Sigmoid colon (tissue), 4 donors: ENCODE measurements at regions not wholly inside any gene's neighbourhood (a gene's known extent, or its start where the extent isn't known, plus 50 kb on each side); places are given as distances from the start of the nearest gene placed in this dataset.

Source experiments
- EP300 ChIP-seq, 4 donors: sonication (generic); formaldehyde crosslinking; IDR thresholded peaks; one replicate each; pipeline ENCODE4 v1.6.1; 2017; ENCODE audit warnings: antibody characterized with exemption in 4 of 4
- POLR2A ChIP-seq, 2 donors: fragments of 450-650 bp; IDR thresholded peaks; one replicate each; pipeline ENCODE4 v1.6.1; 2016; ENCODE audit warnings: antibody characterized with exemption in 2 of 2, mild to moderate bottlenecking in 2 of 2, moderate library complexity in 2 of 2
- POLR2AphosphoS5 ChIP-seq, 4 donors: sonication (generic); formaldehyde crosslinking; IDR thresholded peaks; one replicate each; pipeline ENCODE4 v1.6.1; 2017; ENCODE audit warnings: antibody characterized with exemption in 4 of 4
- TF ChIP-seq, protein P1 (sequence below), 4 experiments: fragments of 450-650 bp in 3 of 4; fragments of 200-600 bp in 1 of 4; IDR thresholded peaks; one replicate each; pipeline ENCODE4 v1.5.1; 2016 to 2019; ENCODE audit warnings: antibody characterized with exemption in 4 of 4, mild to moderate bottlenecking in 3 of 4, moderate library complexity in 2 of 4

DNA sequence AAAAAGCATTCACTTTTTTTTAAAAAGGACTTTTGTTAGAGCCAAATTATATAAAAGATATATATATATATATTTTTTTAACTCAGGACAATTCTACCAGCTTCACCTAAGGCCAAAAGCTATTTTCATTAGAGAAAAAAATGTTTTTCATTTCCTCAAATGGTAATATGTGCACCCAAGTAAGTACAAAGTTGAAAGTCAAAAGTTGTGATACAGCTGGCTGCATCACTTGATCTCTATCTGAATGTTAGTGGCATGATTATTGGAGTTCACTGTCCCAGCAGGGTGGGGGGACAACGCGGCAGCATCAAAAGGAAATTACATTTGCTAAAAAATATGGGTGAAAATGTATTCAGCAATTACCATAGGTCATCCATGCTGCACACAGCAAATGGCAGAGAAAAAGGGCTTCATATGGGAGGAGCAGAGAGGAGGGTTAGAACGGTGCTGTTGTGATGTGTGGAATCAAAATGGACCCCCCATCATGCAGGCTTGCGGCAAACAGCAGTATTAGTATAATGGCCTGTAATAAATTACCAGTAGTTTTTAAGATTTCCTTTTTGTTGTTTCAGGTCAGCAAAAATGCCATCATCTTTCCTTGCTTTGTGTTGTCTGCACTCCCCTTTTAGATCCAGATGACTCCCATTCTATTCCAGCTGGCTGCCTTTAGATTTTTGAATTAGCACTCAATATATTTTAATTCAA lies 253.7 kb downstream of the MAT2B start:
- TF ChIP-seq, protein P1, sequence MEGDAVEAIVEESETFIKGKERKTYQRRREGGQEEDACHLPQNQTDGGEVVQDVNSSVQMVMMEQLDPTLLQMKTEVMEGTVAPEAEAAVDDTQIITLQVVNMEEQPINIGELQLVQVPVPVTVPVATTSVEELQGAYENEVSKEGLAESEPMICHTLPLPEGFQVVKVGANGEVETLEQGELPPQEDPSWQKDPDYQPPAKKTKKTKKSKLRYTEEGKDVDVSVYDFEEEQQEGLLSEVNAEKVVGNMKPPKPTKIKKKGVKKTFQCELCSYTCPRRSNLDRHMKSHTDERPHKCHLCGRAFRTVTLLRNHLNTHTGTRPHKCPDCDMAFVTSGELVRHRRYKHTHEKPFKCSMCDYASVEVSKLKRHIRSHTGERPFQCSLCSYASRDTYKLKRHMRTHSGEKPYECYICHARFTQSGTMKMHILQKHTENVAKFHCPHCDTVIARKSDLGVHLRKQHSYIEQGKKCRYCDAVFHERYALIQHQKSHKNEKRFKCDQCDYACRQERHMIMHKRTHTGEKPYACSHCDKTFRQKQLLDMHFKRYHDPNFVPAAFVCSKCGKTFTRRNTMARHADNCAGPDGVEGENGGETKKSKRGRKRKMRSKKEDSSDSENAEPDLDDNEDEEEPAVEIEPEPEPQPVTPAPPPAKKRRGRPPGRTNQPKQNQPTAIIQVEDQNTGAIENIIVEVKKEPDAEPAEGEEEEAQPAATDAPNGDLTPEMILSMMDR (IDR thresholded peaks at IDR 0.05), result no peak
- TF ChIP-seq POLR2A (IDR thresholded peaks at IDR 0.05), result no peak
- TF ChIP-seq POLR2AphosphoS5 (IDR thresholded peaks at IDR 0.05), result no peak
- no peak for TF ChIP-seq EP300 (IDR thresholded peaks at IDR 0.05)
